Stomach (tissue), 8 donors: ENCODE measurements at regions not wholly inside any gene's neighbourhood (a gene's known extent, or its start where the extent isn't known, plus 50 kb on each side); places are given as distances from the start of the nearest gene placed in this dataset.
A peak's percentile ranks its signal among the peaks of the same experiment; 100 is the strongest.

Experiments used
- DNase-seq, 2 donors: peaks; one replicate each; pipeline versions ENCODE4 v3.0.0 to v3.0.0-alpha.2; 2013 to 2019
- H3K27ac ChIP-seq, 5 donors: fragments of 200-600 bp in 4 of 5; sonication (generic) in 4 of 5; one replicate each; pipeline ENCODE4 v1.5.1; 2013 to 2019; ENCODE audit warnings: mild to moderate bottlenecking in 1 of 5, moderate library complexity in 1 of 5
- H3K27me3 ChIP-seq, 3 donors: fragments of 200-600 bp; sonication (generic); one replicate each; pipeline ENCODE4 v1.5.1; 2017 to 2019; ENCODE audit warnings: mixed run types in 1 of 3
- H3K36me3 ChIP-seq, 4 donors: fragments of 200-600 bp; sonication (generic); 1 replicate in 3 of 4; 2 replicates in 1 of 4; pipeline ENCODE4 v1.5.1; 2016 to 2019
- H3K4me1 ChIP-seq, 4 donors: fragments of 200-600 bp; sonication (generic); one replicate each; pipeline ENCODE4 v1.5.1; 2016 to 2019
- H3K4me3 ChIP-seq, 4 donors: fragments of 200-600 bp; sonication (generic) in 3 of 4; one replicate each; pipeline ENCODE4 v1.5.1; 2016 to 2019; ENCODE audit warnings: mild to moderate bottlenecking in 1 of 4
- H3K9me3 ChIP-seq, 4 donors: fragments of 200-600 bp; sonication (generic); one replicate each; pipeline ENCODE4 v1.5.1; 2016 to 2019
- EP300 ChIP-seq: sonication (generic); formaldehyde crosslinking; IDR thresholded peaks from one replicate; pipeline ENCODE4 v1.6.1; 2017; ENCODE audit warnings: antibody characterized with exemption
- POLR2A ChIP-seq, 4 donors: fragments of 450-650 bp; IDR thresholded peaks; one replicate each; pipeline ENCODE4 v1.6.1; 2016; ENCODE audit warnings: antibody characterized with exemption in 4 of 4, control low read depth in 2 of 4, mild to moderate bottlenecking in 1 of 4, moderate library complexity in 1 of 4
- POLR2AphosphoS5 ChIP-seq, 3 donors: sonication (generic); formaldehyde crosslinking; IDR thresholded peaks; one replicate each; pipeline ENCODE4 v1.6.1; 2016; ENCODE audit warnings: antibody characterized with exemption in 3 of 3
- WGBS, 5 donors: extraction: QIAGEN DNeasy Blood & Tissue Kit in 3 of 5; methylation state at CpG; one replicate each; pipeline versions ENCODE4 v1.1.5 to v1.1.7; 2013 to 2018; 5-methylcytosine and 5-hydroxymethylcytosine counted together
- intact Hi-C: fragments of 100-400 bp; cut with DNase I; formaldehyde crosslinking; loops from one replicate; pipeline ENCODE4 v1.15.1; 2023; ENCODE audit warnings: low total_unique reads
- TF ChIP-seq, protein P1 (sequence below), 7 experiments: fragments of 450-650 bp in 4 of 7; fragments of 200-600 bp in 3 of 7; sonication (generic) in 3 of 7; IDR thresholded peaks; one replicate each; pipeline ENCODE4 v1.5.1; 2016 to 2019; ENCODE audit warnings: antibody characterized with exemption in 7 of 7, control low read depth in 2 of 7, mild to moderate bottlenecking in 1 of 7
- donor health status: healthy with polysubstance abuse.
- donor health status: Bipolar disorder and iron deficiency.
- donor health status: healthy.

DNA sequence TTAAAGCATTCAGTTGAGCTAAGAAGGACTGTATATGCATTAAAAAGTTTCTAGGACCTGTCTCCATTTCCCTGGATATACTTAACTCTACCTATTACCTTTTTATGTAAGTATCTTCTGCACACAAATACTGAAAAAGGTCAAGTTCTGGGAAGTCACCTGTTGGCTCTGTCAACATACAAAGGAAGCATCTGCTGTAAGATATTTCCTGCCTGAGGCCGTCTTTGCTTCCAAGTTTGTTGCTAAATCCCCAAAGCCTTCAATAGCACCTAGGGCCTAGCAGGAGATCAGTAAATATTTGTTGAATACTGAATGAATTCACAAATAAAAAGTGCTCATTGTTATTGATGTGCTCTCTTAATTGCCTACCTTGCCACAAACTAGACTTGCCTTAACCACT is 188.4 kb downstream of the DUSP6 start:
- TF ChIP-seq, protein P1, sequence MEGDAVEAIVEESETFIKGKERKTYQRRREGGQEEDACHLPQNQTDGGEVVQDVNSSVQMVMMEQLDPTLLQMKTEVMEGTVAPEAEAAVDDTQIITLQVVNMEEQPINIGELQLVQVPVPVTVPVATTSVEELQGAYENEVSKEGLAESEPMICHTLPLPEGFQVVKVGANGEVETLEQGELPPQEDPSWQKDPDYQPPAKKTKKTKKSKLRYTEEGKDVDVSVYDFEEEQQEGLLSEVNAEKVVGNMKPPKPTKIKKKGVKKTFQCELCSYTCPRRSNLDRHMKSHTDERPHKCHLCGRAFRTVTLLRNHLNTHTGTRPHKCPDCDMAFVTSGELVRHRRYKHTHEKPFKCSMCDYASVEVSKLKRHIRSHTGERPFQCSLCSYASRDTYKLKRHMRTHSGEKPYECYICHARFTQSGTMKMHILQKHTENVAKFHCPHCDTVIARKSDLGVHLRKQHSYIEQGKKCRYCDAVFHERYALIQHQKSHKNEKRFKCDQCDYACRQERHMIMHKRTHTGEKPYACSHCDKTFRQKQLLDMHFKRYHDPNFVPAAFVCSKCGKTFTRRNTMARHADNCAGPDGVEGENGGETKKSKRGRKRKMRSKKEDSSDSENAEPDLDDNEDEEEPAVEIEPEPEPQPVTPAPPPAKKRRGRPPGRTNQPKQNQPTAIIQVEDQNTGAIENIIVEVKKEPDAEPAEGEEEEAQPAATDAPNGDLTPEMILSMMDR (IDR thresholded peaks at IDR 0.05), result no peak
- TF ChIP-seq POLR2AphosphoS5 (IDR thresholded peaks at IDR 0.05), result no peak
- TF ChIP-seq EP300, result no peak
- no peak for TF ChIP-seq POLR2A (IDR thresholded peaks at IDR 0.05)
- H3K27ac ChIP-seq, result peak overlapping the region in 4 of 5 donors; percentile 24 to 86 (median 78)
- WGBS, 5 donors, result 50 to 78% (median 69%) methylated on average over 1 of the region's 1 CpG
- no peak overlapping the region for H3K4me3 ChIP-seq
- H3K27me3 ChIP-seq, result no peaks in the 10 kb centered on the region
- intact Hi-C loops, result no loop called here
- H3K36me3 ChIP-seq, result no peaks in the 10 kb centered on the region
- peaks cover 0 to 61% (median 22%) of the 10 kb centered on the region in 4 donors for H3K4me1 ChIP-seq
- H3K9me3 ChIP-seq, result no peaks in the 10 kb centered on the region
- no peak for DNase-seq

DNA sequence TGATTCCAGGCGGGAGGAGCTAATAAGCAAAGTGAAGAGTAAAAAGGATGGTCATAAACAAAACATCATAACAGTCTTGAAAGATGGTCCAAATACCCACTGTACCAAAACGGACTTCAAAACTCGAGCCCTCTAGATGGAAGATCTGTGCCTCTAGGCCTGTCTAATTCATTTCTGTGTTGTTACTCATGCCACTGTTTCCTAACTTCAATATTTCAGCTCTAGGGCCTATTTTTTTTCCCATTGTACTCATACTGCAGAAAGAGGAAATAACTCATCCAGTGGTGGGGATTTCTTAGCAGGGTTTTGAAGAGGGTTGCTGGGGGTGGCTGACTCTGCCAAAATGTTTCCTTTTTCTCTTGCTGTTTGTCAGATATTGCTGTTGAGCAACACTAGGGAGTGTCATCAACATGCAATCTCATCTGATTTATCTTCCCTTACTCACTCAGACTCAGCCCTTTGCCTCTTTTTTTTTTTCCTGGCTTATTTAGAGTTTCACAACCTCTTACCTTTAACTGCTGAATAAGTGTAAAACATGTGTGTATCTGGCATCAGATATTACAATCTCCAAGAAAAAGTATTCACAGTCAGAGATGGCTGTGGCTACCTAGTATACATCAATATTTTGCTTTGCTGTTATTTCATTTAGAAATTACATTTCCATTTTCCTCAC is 189.6 kb downstream of the DUSP6 start:
- TF ChIP-seq EP300, result no peak
- no peak for TF ChIP-seq POLR2A (IDR thresholded peaks at IDR 0.05)
- TF ChIP-seq POLR2AphosphoS5 (IDR thresholded peaks at IDR 0.05), result peak; percentile 40 to 83 (median 75)
- TF ChIP-seq, protein P1 (IDR thresholded peaks at IDR 0.05), result no peak
- 61 to 75% (median 70%) methylated on average over 3 of the region's 3 CpGs for WGBS, 5 donors
- DNase-seq, result peak; percentile 27 to 77
- Histone ChIP-seq H3K27me3 (no peaks in the 10 kb centered on the region), H3K4me1 (peaks cover 0 to 61% (median 22%) of the 10 kb centered on the region in 4 donors), H3K4me3 (no peak overlapping the region), H3K9me3 (no peaks in the 10 kb centered on the region), H3K27ac (peak overlapping the region in 4 of 5 donors; percentile 62 to 86 (median 78)), H3K36me3 (no peaks in the 10 kb centered on the region)
- intact Hi-C loops, result no loop called here

DNA sequence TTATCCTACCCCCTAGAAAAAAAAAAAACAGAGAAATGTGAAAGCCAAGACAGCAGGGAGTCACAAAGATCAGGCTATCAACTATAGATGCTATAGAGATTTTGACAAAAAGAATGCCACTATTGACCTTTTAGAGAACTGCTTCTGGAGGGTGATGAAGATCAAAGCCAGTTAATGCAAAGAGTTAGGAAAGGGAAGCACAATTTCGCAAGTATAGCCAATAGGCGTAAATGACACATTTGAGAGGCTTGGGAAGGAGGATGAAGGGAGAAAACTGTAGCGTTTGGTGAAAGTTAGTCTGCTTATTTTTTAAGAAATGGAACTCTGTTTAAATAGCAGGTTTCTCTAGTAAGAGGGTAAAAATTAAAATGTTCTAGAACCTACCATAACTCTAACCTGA is 190.7 kb downstream of the DUSP6 start:
- Histone ChIP-seq H3K9me3 (no peaks in the 10 kb centered on the region), H3K27ac (peak overlapping the region in 3 of 5 donors; percentile 77 to 86 (median 79)), H3K4me1 (peaks cover 0 to 67% (median 21%) of the 10 kb centered on the region in 4 donors), H3K36me3 (no peaks in the 10 kb centered on the region), H3K4me3 (no peak overlapping the region), H3K27me3 (no peaks in the 10 kb centered on the region)
- 77 to 91% (median 91%) methylated on average over 3 of the region's 3 CpGs for WGBS, 5 donors
- DNase-seq, result no peak
- intact Hi-C loops, result no loop called here
- TF ChIP-seq, protein P1 (IDR thresholded peaks at IDR 0.05), result no peak
- no peak for TF ChIP-seq POLR2AphosphoS5 (IDR thresholded peaks at IDR 0.05)
- no peak for TF ChIP-seq POLR2A (IDR thresholded peaks at IDR 0.05)
- TF ChIP-seq EP300, result no peak

DNA sequence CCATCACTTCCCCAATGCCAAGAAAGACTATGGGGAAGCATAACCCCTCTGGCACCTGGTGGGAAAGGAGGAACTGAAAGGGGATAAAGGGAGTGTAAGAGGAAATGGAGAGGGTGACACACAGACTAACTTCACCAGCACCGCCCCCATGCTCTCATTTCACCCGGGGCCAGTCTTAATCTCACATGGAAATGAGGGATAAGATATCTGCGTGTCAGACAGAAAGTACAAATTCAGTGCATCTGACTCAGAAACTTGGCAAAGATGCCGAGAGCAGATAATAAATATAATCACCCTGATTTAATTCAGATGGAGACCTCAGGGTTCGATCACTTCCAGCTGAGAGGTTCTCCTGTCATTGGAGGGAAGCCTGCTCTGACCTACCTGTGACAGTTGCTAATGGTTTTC is 191.6 kb downstream of the DUSP6 start:
- Histone ChIP-seq H3K36me3 (no peaks in the 10 kb centered on the region), H3K9me3 (no peaks in the 10 kb centered on the region), H3K4me1 (peaks cover 0 to 65% (median 18%) of the 10 kb centered on the region in 4 donors), H3K27me3 (no peaks in the 10 kb centered on the region), H3K4me3 (no peak overlapping the region), H3K27ac (peak overlapping the region in 3 of 5 donors; percentile 77 to 86 (median 79))
- intact Hi-C loops, result no loop called here
- WGBS, 5 donors, result 26 to 34% (median 33%) methylated on average over 5 of the region's 5 CpGs
- DNase-seq, result peak in 1 of 2 donors; percentile 43
- TF ChIP-seq POLR2AphosphoS5 (IDR thresholded peaks at IDR 0.05) (peak in 1 of 3 donors; percentile 10), EP300 (no peak), POLR2A (IDR thresholded peaks at IDR 0.05) (no peak)
- TF ChIP-seq, protein P1 (IDR thresholded peaks at IDR 0.05), result no peak
